ENCODE measurements at regions not wholly inside any gene's neighbourhood (a gene's known extent, or its start where the extent isn't known, plus 50 kb on each side); places are given as distances from the start of the nearest gene placed in this dataset.

GRCh38 chr16:65689726-65690125 is 567.9 kb upstream of the CDH11 start:
- 89 to 98% (median 95%) methylated on average over 7 to 8 of the region's 8 CpGs for WGBS, 5 donors
- no peaks in the 10 kb centered on the region for H3K27me3 ChIP-seq
- intact Hi-C loops (cut with DNase I; ENCODE audit: low total_unique reads) = no loop called here

GRCh38 chr16:65688301-65688700 is 566.4 kb upstream of the CDH11 start:
- no peak for TF ChIP-seq POLR2AphosphoS5 (IDR thresholded peaks at IDR 0.05)
- TF ChIP-seq POLR2A (IDR thresholded peaks at IDR 0.05) = no peak
- TF ChIP-seq CTCF (IDR thresholded peaks at IDR 0.05) = no peak
- no peak for TF ChIP-seq EP300 (IDR thresholded peaks at IDR 0.05)
- H3K36me3 ChIP-seq = no peaks in the 10 kb centered on the region
- H3K4me3 ChIP-seq = no peak overlapping the region
- H3K27ac ChIP-seq = no peak overlapping the region
- intact Hi-C loops (cut with DNase I; ENCODE audit: low total_unique reads) = no loop called here
- DNase-seq = no peak
- H3K4me1 ChIP-seq = no peaks in the 10 kb centered on the region
- H3K9me3 ChIP-seq = peaks cover 0 to 5% (median 4%) of the 10 kb centered on the region in 4 donors
- H3K27me3 ChIP-seq = no peaks in the 10 kb centered on the region
- 79 to 87% (median 83%) methylated on average over 1 of the region's 1 CpG for WGBS, 5 donors

More at GRCh38 chr16:65689726-65690125, 567.9 kb upstream of the CDH11 start:
- DNase-seq = no peak
- no peaks in the 10 kb centered on the region for H3K9me3 ChIP-seq
- H3K36me3 ChIP-seq = no peaks in the 10 kb centered on the region
- no peaks in the 10 kb centered on the region for H3K4me1 ChIP-seq
- H3K27ac ChIP-seq = no peak overlapping the region
- no peak overlapping the region for H3K4me3 ChIP-seq
- TF ChIP-seq EP300 (IDR thresholded peaks at IDR 0.05) (no peak), POLR2AphosphoS5 (IDR thresholded peaks at IDR 0.05) (no peak), POLR2A (IDR thresholded peaks at IDR 0.05) (no peak), CTCF (IDR thresholded peaks at IDR 0.05) (no peak)

- Histone ChIP-seq H3K9me3 (peaks cover 0 to 25% (median 7%) of the 10 kb centered on the region in 4 donors), H3K4me1 (no peaks in the 10 kb centered on the region), H3K36me3 (no peaks in the 10 kb centered on the region), H3K27ac (no peak overlapping the region), H3K4me3 (no peak overlapping the region), H3K27me3 (no peaks in the 10 kb centered on the region)
- no peak for TF ChIP-seq EP300 (IDR thresholded peaks at IDR 0.05)
- TF ChIP-seq POLR2AphosphoS5 (IDR thresholded peaks at IDR 0.05) = no peak
- TF ChIP-seq CTCF (IDR thresholded peaks at IDR 0.05) = no peak
- TF ChIP-seq POLR2A (IDR thresholded peaks at IDR 0.05) = no peak
- no peak for DNase-seq
- intact Hi-C loops (cut with DNase I; ENCODE audit: low total_unique reads) = no loop called here
These were observed 562.4 kb upstream of the CDH11 start for GRCh38 chr16:65684230-65684629.

- no peak for DNase-seq
- H3K36me3 ChIP-seq = no peaks in the 10 kb centered on the region
- H3K4me3 ChIP-seq = no peak overlapping the region
- H3K27me3 ChIP-seq = no peaks in the 10 kb centered on the region
- H3K9me3 ChIP-seq = peaks cover 0 to 25% (median 7%) of the 10 kb centered on the region in 4 donors
- 69 to 80% (median 71%) methylated on average over 4 of the region's 4 CpGs for WGBS, 5 donors
- TF ChIP-seq EP300 (IDR thresholded peaks at IDR 0.05) = no peak
- no peak for TF ChIP-seq POLR2A (IDR thresholded peaks at IDR 0.05)
- TF ChIP-seq CTCF (IDR thresholded peaks at IDR 0.05) = no peak
- TF ChIP-seq POLR2AphosphoS5 (IDR thresholded peaks at IDR 0.05) = no peak
- no peak overlapping the region for H3K27ac ChIP-seq
- intact Hi-C loops (cut with DNase I; ENCODE audit: low total_unique reads) = no loop called here
- H3K4me1 ChIP-seq = no peaks in the 10 kb centered on the region
These were observed 559.5 kb upstream of the CDH11 start for GRCh38 chr16:65681406-65681805.
